OCI-LY1 (cell line): ENCODE measurements at regions not wholly inside any gene's neighbourhood (a gene's known extent, or its start where the extent isn't known, plus 50 kb on each side); places are given as distances from the start of the nearest gene placed in this dataset.

ENCODE experiments used
- H2AFZ ChIP-seq: fragments of 200-600 bp; sonication (generic), shearing (Covaris generic); 2 replicates; pipeline ENCODE4 v1.6.0; 2014; ENCODE audit warnings: antibody characterized with exemption, mild to moderate bottlenecking, low read length
- H3F3A ChIP-seq: fragments of 200-600 bp; sonication (generic), shearing (Covaris generic); 2 replicates; pipeline ENCODE4 v1.6.0; 2014; ENCODE audit warnings: mild to moderate bottlenecking, antibody characterized with exemption, low read length, moderate library complexity; ENCODE audit not compliant: insufficient read depth
- H3K27ac ChIP-seq: fragments of 200-600 bp; sonication (generic); 2 replicates; pipeline ENCODE4 v1.5.1; 2014; ENCODE audit warnings: low read length, mixed run types, mild to moderate bottlenecking, low read depth; ENCODE audit not compliant: poor library complexity, severe bottlenecking
- H3K27me3 ChIP-seq: fragments of 200-600 bp; sonication (generic); 2 replicates; pipeline ENCODE4 v1.6.0; 2014; ENCODE audit warnings: antibody characterized with exemption, mild to moderate bottlenecking, low read length, moderate library complexity; ENCODE audit not compliant: insufficient read depth
- H3K36me3 ChIP-seq: fragments of 200-600 bp; sonication (generic); 2 replicates; pipeline ENCODE4 v1.6.1; 2014; ENCODE audit warnings: mild to moderate bottlenecking, antibody characterized with exemption, low read length, moderate library complexity, mixed read lengths; ENCODE audit not compliant: insufficient read depth
- H3K4me1 ChIP-seq: fragments of 200-600 bp; sonication (generic); 2 replicates; pipeline ENCODE4 v1.5.1; 2014; ENCODE audit warnings: mild to moderate bottlenecking, low read length, moderate library complexity; ENCODE audit not compliant: insufficient read depth, severe bottlenecking
- H3K4me2 ChIP-seq: fragments of 200-600 bp; sonication (generic), shearing (Covaris generic); 2 replicates; pipeline ENCODE4 v1.6.1; 2014; ENCODE audit warnings: low read length
- H3K4me3 ChIP-seq: fragments of 200-600 bp; sonication (generic); 2 replicates; pipeline ENCODE4 v1.5.1; 2014; ENCODE audit warnings: low read length, low read depth, mild to moderate bottlenecking, mixed read lengths; ENCODE audit not compliant: poor library complexity, severe bottlenecking
- H3K79me2 ChIP-seq: fragments of 200-600 bp; shearing (Covaris generic); 2 replicates; pipeline ENCODE4 v1.6.1; 2016; ENCODE audit warnings: mixed run types, low read length, mixed read lengths; ENCODE audit not compliant: insufficient read depth
- H3K9ac ChIP-seq: fragments of 200-600 bp; sonication (generic), shearing (Covaris generic); 2 replicates; pipeline ENCODE4 v1.6.1; 2014; ENCODE audit warnings: mild to moderate bottlenecking, low read length, mixed read lengths
- H3K9me2 ChIP-seq: fragments of 200-600 bp; sonication (generic), shearing (Covaris generic); 2 replicates; pipeline ENCODE4 v1.6.1; 2014; ENCODE audit warnings: low read depth, mild to moderate bottlenecking, low read length, mixed read lengths
- H3K9me3 ChIP-seq: fragments of 200-600 bp; shearing (Covaris generic); 2 replicates; pipeline ENCODE4 v1.6.1; 2014; ENCODE audit warnings: low read length, mixed read lengths
- H4K20me1 ChIP-seq: fragments of 200-600 bp; sonication (generic), shearing (Covaris generic); 2 replicates; pipeline ENCODE4 v1.6.0; 2016; ENCODE audit warnings: mild to moderate bottlenecking, low read length; ENCODE audit not compliant: insufficient read depth
- CTCF ChIP-seq: fragments of 200-600 bp; sonication (generic), shearing (Covaris generic); IDR thresholded peaks from 2 replicates; pipeline ENCODE4 v1.5.1; 2017; ENCODE audit warnings: mild to moderate bottlenecking, antibody characterized with exemption, low read length, moderate library complexity, mixed read lengths
- EZH2 ChIP-seq: fragments of 200-600 bp; sonication (generic), shearing (Covaris generic); IDR thresholded peaks from 2 replicates; pipeline ENCODE4 v1.8.0; 2017; ENCODE audit warnings: borderline replicate concordance, mixed run types, mild to moderate bottlenecking, antibody characterized with exemption, low read length, moderate library complexity, mixed read lengths

- Histone ChIP-seq H3K4me3 (no peak overlapping the region), H3K4me2 (no peak overlapping the region), H3F3A (no peaks in the 10 kb centered on the region), H3K4me1 (peaks cover 7% of the 10 kb centered on the region), H4K20me1 (no peaks in the 10 kb centered on the region), H3K79me2 (no peaks in the 10 kb centered on the region), H3K9me3 (no peaks in the 10 kb centered on the region), H3K9me2 (no peaks in the 10 kb centered on the region), H3K27me3 (no peaks in the 10 kb centered on the region), H3K36me3 (peaks cover 17% of the 10 kb centered on the region), H3K9ac (no peak overlapping the region), H3K27ac (no peak overlapping the region), H2AFZ (no peak overlapping the region)
- TF ChIP-seq CTCF (no peak), EZH2 (no peak)
Measured at GRCh38 chr2:11936761-11937160, 190.3 kb downstream of the LPIN1 start.

- Histone ChIP-seq H3K79me2 (no peaks in the 10 kb centered on the region), H4K20me1 (no peaks in the 10 kb centered on the region), H2AFZ (no peak overlapping the region), H3K27me3 (no peaks in the 10 kb centered on the region), H3K4me2 (no peak overlapping the region), H3K9me3 (no peaks in the 10 kb centered on the region), H3K27ac (no peak overlapping the region), H3K4me3 (no peak overlapping the region), H3K9me2 (no peaks in the 10 kb centered on the region), H3K9ac (no peak overlapping the region), H3K4me1 (peaks cover 3% of the 10 kb centered on the region), H3K36me3 (peaks cover 3% of the 10 kb centered on the region; the same call in 1 of the 2 replicates), H3F3A (no peaks in the 10 kb centered on the region)
- no peak for TF ChIP-seq EZH2
Measured at GRCh38 chr2:11938196-11938595, 191.8 kb downstream of the LPIN1 start.

- Histone ChIP-seq H3K9me2 (no peaks in the 10 kb centered on the region), H3K4me3 (no peak overlapping the region), H3K9me3 (no peaks in the 10 kb centered on the region), H3K79me2 (no peaks in the 10 kb centered on the region), H3K4me1 (peaks cover 14% of the 10 kb centered on the region), H3F3A (no peaks in the 10 kb centered on the region), H4K20me1 (no peaks in the 10 kb centered on the region), H3K9ac (no peak overlapping the region), H3K36me3 (0 out of 2 replicates have a peak, but pooled peaks cover 3% of the 10 kb centered on the region), H3K27ac (no peak overlapping the region), H2AFZ (no peak overlapping the region), H3K4me2 (no peak overlapping the region), H3K27me3 (no peaks in the 10 kb centered on the region)
- TF ChIP-seq CTCF (no peak), EZH2 (no peak)
Measured at GRCh38 chr2:11939523-11939922, 193.1 kb downstream of the LPIN1 start.

GRCh38 chr2:11940121-11940743, 193.8 kb downstream of the LPIN1 start:
- H3K4me3 ChIP-seq, result no peak overlapping the region
- H3K4me1 ChIP-seq, result peaks cover 21% of the 10 kb centered on the region
- no peaks in the 10 kb centered on the region for H3K27me3 ChIP-seq
- no peaks in the 10 kb centered on the region for H3K79me2 ChIP-seq
- no peaks in the 10 kb centered on the region for H3K9me3 ChIP-seq
- H3F3A ChIP-seq, result no peaks in the 10 kb centered on the region
- no peak overlapping the region for H3K27ac ChIP-seq
- no peaks in the 10 kb centered on the region for H3K9me2 ChIP-seq
- no peak for TF ChIP-seq CTCF
- H3K9ac ChIP-seq, result no peak overlapping the region
- no peaks in the 10 kb centered on the region for H4K20me1 ChIP-seq
- H2AFZ ChIP-seq, result no peak overlapping the region
- no peak overlapping the region for H3K4me2 ChIP-seq
- H3K36me3 ChIP-seq, result 0 out of 2 replicates have a peak, but pooled peaks cover 3% of the 10 kb centered on the region
